Memory B cell (primary cell): ENCODE measurements at regions not wholly inside any gene's neighbourhood (a gene's known extent, or its start where the extent isn't known, plus 50 kb on each side); places are given as distances from the start of the nearest gene placed in this dataset.
"Not testable (repeated sequence)": the region's sequence is repeated elsewhere in the genome, so short reads cannot be mapped to it uniquely, and the experiment has no call there.

ENCODE experiments used
- ATAC-seq: fragments of 150-1000 bp; cut with Tn5 transposase; 2 replicates; pipeline ENCODE4 v1.10.0; 2021; ENCODE audit warnings: low read depth, mild to moderate bottlenecking, moderate library complexity
- DNase-seq, 2 donors: peaks; one replicate each; pipeline ENCODE4 v3.0.0; 2022; ENCODE audit warnings: low spot score in 2 of 2
- H3K27ac Mint-ChIP-seq: one replicate; pipeline ENCODE4 v1.8.0; 2022; ENCODE audit warnings: mild to moderate bottlenecking, moderate library complexity, mixed read lengths
- H3K27me3 Mint-ChIP-seq: one replicate; pipeline ENCODE4 v1.8.0; 2022; ENCODE audit warnings: mixed read lengths
- H3K36me3 Mint-ChIP-seq: one replicate; pipeline ENCODE4 v1.8.0; 2022; ENCODE audit warnings: mild to moderate bottlenecking, mixed read lengths
- H3K4me1 Mint-ChIP-seq: one replicate; pipeline ENCODE4 v1.8.0; 2022; ENCODE audit warnings: mixed read lengths
- H3K4me3 Mint-ChIP-seq: one replicate; pipeline ENCODE4 v1.8.0; 2022; ENCODE audit warnings: mild to moderate bottlenecking, moderate library complexity, mixed read lengths
- H3K9me3 Mint-ChIP-seq: one replicate; pipeline ENCODE4 v1.8.0; 2022; ENCODE audit warnings: mixed read lengths

DNA sequence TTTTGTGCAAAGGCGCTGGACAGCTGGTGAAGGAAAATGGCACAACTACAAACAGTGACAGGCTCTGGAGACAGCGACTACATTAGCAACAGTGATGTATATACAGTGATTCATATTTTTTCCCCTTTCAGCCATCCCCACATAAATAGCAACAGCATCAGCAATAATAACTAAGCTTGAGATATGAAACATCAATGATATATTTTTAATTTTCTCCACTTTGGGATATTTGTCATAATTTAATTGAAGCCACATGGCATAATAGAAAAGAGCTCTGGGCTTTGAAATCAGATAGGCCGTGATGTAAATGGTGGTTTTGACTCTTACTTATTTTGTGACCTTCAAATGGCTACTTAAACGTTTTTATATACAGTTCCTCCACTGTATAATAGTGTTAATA, 764.3 kb upstream of the PRMT6 start:
- no peaks in the 10 kb centered on the region for H3K27me3 Mint-ChIP-seq
- ATAC-seq: no peak
- H3K9me3 Mint-ChIP-seq: no peaks in the 10 kb centered on the region
- no peaks in the 10 kb centered on the region for H3K4me1 Mint-ChIP-seq
- DNase-seq: no peak
- H3K27ac Mint-ChIP-seq: no peak overlapping the region
- H3K4me3 Mint-ChIP-seq: no peak overlapping the region
- no peaks in the 10 kb centered on the region for H3K36me3 Mint-ChIP-seq

DNA sequence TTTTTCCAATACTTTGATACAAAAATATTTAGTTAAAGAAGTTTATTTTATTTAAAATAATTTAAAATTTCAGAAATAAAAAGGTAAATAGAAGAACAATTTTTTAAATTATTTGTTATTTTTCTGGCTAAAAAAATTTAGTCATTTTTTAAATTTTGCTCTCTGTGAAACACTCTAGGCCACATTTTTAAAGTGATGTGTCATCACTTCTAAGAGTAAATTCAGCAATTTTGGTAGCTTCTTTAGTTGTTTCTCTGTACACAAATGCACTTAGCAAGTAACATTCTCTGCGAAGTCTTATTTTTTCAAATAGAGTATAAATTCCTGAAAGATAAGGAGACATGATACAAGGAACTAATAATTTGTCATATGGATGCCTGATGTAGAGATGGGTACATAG, 760.0 kb upstream of the PRMT6 start:
- no peak overlapping the region for H3K27ac Mint-ChIP-seq
- no peak for ATAC-seq
- H3K4me3 Mint-ChIP-seq: no peak overlapping the region
- H3K36me3 Mint-ChIP-seq: no peaks in the 10 kb centered on the region
- H3K27me3 Mint-ChIP-seq: no peaks in the 10 kb centered on the region
- DNase-seq: no peak
- H3K9me3 Mint-ChIP-seq: no peaks in the 10 kb centered on the region
- no peaks in the 10 kb centered on the region for H3K4me1 Mint-ChIP-seq

DNA sequence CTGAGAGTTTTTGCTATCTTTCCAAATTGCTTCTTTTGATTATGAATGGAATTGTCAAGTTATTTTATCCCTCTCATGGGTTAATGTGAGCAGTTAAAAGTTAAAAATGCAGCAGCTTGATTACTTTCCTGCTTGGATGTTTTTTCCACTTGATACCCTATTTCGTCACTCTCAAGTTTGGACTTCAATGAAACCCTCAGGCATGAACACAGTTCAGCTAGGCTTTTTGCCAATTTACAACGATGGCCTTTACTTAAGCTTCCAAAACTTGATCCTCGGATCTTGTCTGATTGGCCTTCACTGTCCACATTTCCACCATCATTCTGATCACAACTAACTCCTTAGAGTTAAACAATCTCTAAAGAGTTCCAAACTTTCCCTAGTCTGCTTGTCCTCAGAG, 752.4 kb upstream of the PRMT6 start:
- no peak overlapping the region for H3K27ac Mint-ChIP-seq
- H3K27me3 Mint-ChIP-seq: no peaks in the 10 kb centered on the region
- ATAC-seq (no peak), DNase-seq (no peak)
- H3K36me3 Mint-ChIP-seq: no peaks in the 10 kb centered on the region
- H3K4me3 Mint-ChIP-seq: no peak overlapping the region
- no peaks in the 10 kb centered on the region for H3K4me1 Mint-ChIP-seq
- peaks cover 7% of the 10 kb centered on the region for H3K9me3 Mint-ChIP-seq

DNA sequence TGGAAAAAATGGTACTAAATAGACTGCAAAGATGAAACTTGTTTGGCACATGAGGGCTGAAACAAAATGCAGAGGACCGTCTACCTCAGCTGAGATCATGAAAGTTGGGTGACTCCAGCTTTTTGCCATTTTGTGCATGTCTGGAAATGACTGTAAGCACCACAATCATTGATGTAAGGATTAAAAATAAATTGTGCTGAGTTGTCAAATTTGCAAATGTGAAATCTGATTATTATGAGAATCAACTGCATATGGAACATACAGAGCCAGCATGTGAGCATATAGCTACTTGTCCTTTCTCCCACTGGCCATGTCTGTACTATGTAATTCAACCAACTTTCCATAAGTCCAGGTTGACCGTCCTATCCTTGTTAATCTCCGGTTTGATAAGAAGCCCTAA, 736.9 kb upstream of the PRMT6 start:
- Mint-ChIP-seq H3K27ac (no peak overlapping the region), H3K27me3 (no peaks in the 10 kb centered on the region), H3K4me1 (no peaks in the 10 kb centered on the region), H3K36me3 (no peaks in the 10 kb centered on the region), H3K9me3 (peaks cover 3% of the 10 kb centered on the region), H3K4me3 (no peak overlapping the region)
- DNase-seq (no peak), ATAC-seq (no peak)

DNA sequence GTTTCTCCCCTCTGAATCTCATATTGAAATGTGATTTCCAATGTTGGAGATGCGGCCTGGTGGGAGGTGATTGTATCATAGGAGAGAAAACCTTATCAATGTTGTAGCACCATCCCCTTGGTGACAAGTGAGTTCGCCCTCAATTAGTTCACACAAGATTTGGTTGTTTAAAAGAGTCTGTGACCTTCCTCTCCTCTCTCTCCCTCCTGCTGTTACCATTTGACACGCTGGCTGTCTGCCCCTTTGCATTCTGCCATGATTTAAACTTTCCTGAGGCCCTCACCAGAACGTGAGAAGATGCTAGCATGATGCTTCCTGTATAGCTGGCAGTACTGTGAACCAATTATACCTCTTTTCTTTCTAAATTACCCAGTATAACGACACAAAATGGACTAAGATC, 730.9 kb upstream of the PRMT6 start:
- Mint-ChIP-seq H3K9me3 (peaks cover 1% of the 10 kb centered on the region), H3K27ac (no peak overlapping the region), H3K4me3 (no peak overlapping the region), H3K27me3 (no peaks in the 10 kb centered on the region), H3K4me1 (no peaks in the 10 kb centered on the region), H3K36me3 (no peaks in the 10 kb centered on the region)
- DNase-seq (no peak), ATAC-seq (no peak)

DNA sequence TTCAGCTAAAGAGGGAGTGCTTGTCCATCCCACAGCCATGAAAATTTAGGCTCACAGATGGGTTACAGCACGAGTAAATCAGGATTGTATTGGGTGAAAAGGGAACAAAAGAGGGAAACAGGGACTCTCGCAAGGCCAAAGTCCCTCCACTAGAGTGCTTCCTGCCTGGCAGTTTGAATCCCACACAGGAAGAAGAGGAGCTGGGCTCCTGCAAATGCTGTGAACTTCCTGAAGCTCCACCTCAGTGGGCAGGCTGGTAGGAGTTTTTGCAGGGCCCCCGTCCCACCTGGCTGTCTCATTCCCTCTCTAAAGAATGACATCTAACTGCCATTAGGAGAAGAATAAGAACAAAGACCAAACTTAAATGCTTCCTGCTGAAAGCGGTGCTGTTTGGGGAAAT, 712.0 kb upstream of the PRMT6 start:
- ATAC-seq: no peak
- Mint-ChIP-seq H3K4me1 (no peaks in the 10 kb centered on the region), H3K36me3 (no peaks in the 10 kb centered on the region), H3K27me3 (no peaks in the 10 kb centered on the region), H3K27ac (no peak overlapping the region), H3K4me3 (no peak overlapping the region), H3K9me3 (peaks cover 4% of the 10 kb centered on the region)
- no peak for DNase-seq

DNA sequence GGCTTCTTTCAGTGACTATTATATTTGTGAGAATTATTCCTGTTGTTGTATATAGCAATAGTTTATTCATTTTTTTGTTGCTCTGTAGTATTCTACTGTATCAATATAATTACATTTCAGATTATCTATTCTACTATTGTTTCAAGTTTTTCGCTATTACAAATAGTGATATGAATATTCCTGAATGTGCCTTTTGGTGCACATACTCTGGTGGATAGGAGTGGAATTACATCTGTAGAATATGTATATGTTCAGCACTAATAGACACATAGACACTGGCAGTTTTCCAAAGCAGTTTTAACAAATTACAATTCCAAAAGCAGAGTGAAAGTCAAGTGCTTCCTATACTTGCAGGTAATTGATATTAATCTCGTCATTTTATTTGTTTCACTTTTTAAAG, 696.2 kb upstream of the PRMT6 start:
- DNase-seq: no peak
- no peaks in the 10 kb centered on the region for H3K36me3 Mint-ChIP-seq
- no peaks in the 10 kb centered on the region for H3K4me1 Mint-ChIP-seq
- peaks cover 14% of the 10 kb centered on the region for H3K9me3 Mint-ChIP-seq
- H3K4me3 Mint-ChIP-seq: no peak overlapping the region
- H3K27ac Mint-ChIP-seq: no peak overlapping the region
- ATAC-seq: no peak
- H3K27me3 Mint-ChIP-seq: peaks cover 3% of the 10 kb centered on the region

DNA sequence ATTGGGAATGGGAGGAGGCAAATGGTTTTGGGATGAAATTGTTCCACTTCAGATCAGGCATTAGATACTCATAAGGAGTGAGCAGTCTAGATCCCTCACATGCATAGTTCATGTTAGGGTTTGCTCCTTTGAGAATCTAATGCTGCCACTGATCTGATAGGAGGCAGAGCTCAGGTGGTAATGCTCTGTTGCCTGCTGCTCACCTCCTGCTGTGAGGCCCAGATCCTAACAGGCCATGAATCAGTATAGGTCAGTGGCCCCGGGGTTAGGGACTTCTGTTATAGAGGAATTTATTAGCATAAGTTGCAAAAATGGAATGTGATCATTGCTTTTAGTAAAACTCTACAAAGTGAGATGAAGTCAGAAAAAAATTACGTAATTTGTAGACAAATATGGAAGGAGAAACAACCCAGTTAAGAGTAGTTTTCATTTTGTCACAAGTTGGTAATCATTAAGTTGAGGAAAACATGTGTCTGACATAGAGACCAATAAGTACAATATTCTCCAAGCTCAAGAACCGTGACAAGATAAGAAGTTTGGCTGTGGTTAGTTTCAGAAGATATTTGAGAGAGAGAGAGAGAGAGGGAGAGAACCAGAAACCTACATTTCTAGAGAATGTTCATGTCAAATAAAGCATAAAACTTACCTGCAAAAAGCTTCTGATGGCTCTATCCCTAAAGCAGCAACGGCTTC, 689.7 kb upstream of the PRMT6 start:
- H3K4me1 Mint-ChIP-seq: no peaks in the 10 kb centered on the region

DNA sequence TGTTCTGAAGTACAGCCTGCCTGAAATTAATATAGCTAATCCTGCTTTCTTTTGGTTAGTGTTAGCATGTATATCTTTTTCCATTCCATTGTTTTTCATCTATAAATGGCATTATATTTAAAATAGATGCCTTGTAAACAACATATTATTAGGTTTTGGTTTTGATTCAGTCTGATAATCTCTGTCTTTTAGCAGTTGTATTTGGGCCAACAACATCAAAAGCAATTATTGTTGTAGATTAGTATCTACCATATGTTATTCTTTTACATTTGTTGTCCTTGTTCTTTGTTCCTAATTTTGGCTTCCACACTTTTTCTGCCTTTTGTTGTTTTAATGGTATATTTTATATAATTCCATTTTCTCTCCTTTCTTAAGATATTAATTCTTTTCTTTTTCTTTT, 678.2 kb upstream of the PRMT6 start:
- H3K9me3 Mint-ChIP-seq: peaks cover 4% of the 10 kb centered on the region
- no peaks in the 10 kb centered on the region for H3K4me1 Mint-ChIP-seq
- no peak for DNase-seq
- H3K27me3 Mint-ChIP-seq: no peaks in the 10 kb centered on the region
- no peak overlapping the region for H3K4me3 Mint-ChIP-seq
- no peaks in the 10 kb centered on the region for H3K36me3 Mint-ChIP-seq
- ATAC-seq: no peak
- H3K27ac Mint-ChIP-seq: no peak overlapping the region

More for the DNA sequence above, 689.7 kb upstream of the PRMT6 start:
- ATAC-seq: no peak
- Mint-ChIP-seq H3K27ac (no peak overlapping the region), H3K27me3 (peaks cover 3% of the 10 kb centered on the region), H3K36me3 (no peaks in the 10 kb centered on the region), H3K9me3 (no peaks in the 10 kb centered on the region), H3K4me3 (no peak overlapping the region)
- no peak for DNase-seq

DNA sequence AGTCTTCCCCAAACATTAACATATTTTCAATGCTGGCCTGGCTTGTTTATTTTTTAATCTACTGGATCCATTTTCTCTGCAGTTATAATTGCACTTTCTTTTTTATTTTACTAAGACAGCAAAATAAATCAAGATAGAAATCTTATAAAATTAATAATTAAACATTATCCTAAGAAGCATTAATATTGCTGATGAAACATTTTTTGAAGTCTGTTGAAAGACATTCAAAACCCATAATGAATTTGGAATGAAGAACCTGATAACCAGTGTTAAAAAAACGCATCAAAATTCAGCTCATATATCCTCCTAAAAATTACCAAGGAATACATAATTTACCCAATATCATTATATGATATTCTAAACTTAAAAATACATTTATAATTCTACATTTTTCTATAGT, 675.7 kb upstream of the PRMT6 start:
- ATAC-seq: no peak
- Mint-ChIP-seq H3K27ac (no peak overlapping the region), H3K36me3 (no peaks in the 10 kb centered on the region), H3K27me3 (no peaks in the 10 kb centered on the region), H3K9me3 (peaks cover 1% of the 10 kb centered on the region), H3K4me3 (no peak overlapping the region), H3K4me1 (no peaks in the 10 kb centered on the region)
- DNase-seq: no peak

DNA sequence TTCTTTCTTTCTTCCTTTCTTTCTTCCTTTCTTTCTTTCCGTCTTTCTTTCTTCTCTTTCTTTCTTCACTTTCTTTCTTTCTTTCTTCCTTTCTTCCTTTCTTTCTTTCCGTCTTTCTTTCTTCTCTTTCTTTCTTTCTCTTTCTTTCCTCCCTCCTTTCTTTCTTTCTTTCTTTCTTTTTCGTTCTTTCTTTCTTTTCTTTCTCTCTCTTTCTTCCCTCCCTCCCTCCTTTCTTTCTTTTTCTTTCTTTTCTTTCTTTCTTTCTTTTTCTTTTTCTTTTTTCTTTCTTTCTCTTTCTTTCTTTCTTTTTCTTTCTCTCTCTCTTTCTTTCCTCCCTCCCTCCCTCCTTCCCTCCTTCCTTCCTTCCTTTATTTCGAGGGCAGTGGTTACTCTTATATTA, 667.3 kb upstream of the PRMT6 start:
- DNase-seq, H3K9me3 Mint-ChIP-seq, H3K4me3 Mint-ChIP-seq, H3K27me3 Mint-ChIP-seq, H3K27ac Mint-ChIP-seq, H3K36me3 Mint-ChIP-seq, H3K4me1 Mint-ChIP-seq, ATAC-seq: not testable (repeated sequence)

DNA sequence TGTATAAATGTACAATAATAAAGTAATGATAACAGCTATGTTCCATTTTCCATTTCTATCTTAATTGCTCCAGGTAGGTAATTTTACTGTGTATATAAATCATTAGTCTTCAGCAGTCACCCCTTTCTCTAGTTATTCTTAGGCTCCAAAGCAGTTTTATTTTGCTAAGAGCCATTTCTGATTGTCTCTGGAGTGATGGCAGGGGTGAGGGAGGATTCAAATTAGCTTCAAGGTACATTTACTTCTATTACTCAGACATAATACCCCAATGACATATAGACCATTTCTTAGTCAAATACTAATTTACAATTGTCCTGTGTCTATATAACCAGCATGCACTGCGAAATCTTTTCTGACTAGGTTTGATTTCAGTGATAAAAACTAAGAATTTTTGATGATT, 663.4 kb upstream of the PRMT6 start:
- Mint-ChIP-seq H3K36me3 (no peaks in the 10 kb centered on the region), H3K9me3 (no peaks in the 10 kb centered on the region), H3K4me3 (no peak overlapping the region), H3K27ac (no peak overlapping the region), H3K27me3 (no peaks in the 10 kb centered on the region), H3K4me1 (no peaks in the 10 kb centered on the region)
- no peak for ATAC-seq
- no peak for DNase-seq

DNA sequence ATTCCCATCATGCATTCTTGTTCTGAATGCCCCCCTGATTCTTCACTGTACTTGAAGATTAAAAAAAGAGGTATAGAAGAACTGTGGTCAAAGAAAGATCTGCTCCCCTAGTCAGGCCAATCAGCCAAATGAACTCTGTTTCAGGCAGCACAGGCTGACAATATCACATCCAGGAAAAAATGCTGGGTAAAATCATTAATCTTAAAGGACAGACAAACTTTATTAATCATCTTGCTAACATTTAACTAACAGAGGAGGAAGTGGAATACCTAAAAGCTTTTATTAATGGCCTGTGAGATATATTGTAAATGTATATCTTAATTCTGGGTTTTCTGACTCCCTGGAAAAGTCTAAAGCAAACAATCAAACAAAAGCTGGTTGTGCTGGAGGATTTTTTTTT, 660.5 kb upstream of the PRMT6 start:
- H3K27ac Mint-ChIP-seq: no peak overlapping the region
- ATAC-seq (no peak), DNase-seq (no peak)
- H3K27me3 Mint-ChIP-seq: no peaks in the 10 kb centered on the region
- no peaks in the 10 kb centered on the region for H3K9me3 Mint-ChIP-seq
- H3K36me3 Mint-ChIP-seq: no peaks in the 10 kb centered on the region
- no peak overlapping the region for H3K4me3 Mint-ChIP-seq
- no peaks in the 10 kb centered on the region for H3K4me1 Mint-ChIP-seq

DNA sequence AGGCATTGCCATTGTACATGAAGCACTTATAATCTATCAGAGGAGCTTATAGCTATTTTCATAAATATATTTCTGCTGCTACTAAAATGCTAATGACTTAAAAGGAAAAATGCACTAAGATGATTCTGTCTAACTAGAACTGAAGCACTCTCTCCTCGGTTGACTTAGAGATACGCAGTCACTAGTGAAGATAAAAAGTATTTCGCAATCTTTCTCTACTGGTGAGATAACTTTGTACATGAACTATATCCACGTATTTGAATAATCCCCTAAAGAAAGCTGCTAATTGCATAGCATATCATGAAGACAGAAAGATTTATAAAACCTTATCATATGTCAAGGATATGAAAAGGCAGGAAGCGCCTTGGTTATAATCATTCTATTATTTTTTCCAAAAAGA, 658.1 kb upstream of the PRMT6 start:
- ATAC-seq: no peak
- Mint-ChIP-seq H3K4me1 (no peaks in the 10 kb centered on the region), H3K36me3 (no peaks in the 10 kb centered on the region), H3K27ac (no peak overlapping the region), H3K9me3 (peaks cover 3% of the 10 kb centered on the region), H3K4me3 (no peak overlapping the region), H3K27me3 (no peaks in the 10 kb centered on the region)
- no peak for DNase-seq

DNA sequence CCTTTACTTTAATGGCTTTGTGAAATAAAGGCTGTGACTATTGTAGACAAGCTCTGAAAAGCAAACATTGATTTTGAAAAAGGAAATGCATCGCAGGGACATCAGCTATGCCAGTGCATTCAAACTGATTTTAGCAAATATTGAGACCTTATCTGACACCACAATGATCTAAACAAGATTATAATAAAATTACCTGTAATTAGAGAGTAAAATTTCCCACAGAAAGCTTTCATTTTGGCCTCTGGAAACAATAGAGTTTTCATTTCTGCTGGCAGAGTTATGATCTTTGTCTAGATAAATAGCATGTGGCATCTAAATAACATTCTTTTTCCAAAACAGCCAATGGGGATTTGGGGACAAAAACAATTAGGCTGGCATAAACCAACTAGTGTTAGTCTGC, 650.4 kb upstream of the PRMT6 start:
- Mint-ChIP-seq H3K27ac (no peak overlapping the region), H3K4me1 (no peaks in the 10 kb centered on the region), H3K36me3 (no peaks in the 10 kb centered on the region), H3K9me3 (peaks cover 3% of the 10 kb centered on the region), H3K27me3 (no peaks in the 10 kb centered on the region), H3K4me3 (no peak overlapping the region)
- no peak for DNase-seq
- no peak for ATAC-seq
